OCI-LY1 (cell line): ENCODE measurements at regions not wholly inside any gene's neighbourhood (a gene's known extent, or its start where the extent isn't known, plus 50 kb on each side); places are given as distances from the start of the nearest gene placed in this dataset.

Experiments
- H2AFZ ChIP-seq: fragments of 200-600 bp; sonication (generic), shearing (Covaris generic); 2 replicates; pipeline ENCODE4 v1.6.0; 2014; ENCODE audit warnings: antibody characterized with exemption, mild to moderate bottlenecking, low read length
- H3F3A ChIP-seq: fragments of 200-600 bp; sonication (generic), shearing (Covaris generic); 2 replicates; pipeline ENCODE4 v1.6.0; 2014; ENCODE audit warnings: mild to moderate bottlenecking, antibody characterized with exemption, low read length, moderate library complexity; ENCODE audit not compliant: insufficient read depth
- H3K27ac ChIP-seq: fragments of 200-600 bp; sonication (generic); 2 replicates; pipeline ENCODE4 v1.5.1; 2014; ENCODE audit warnings: low read length, mixed run types, mild to moderate bottlenecking, low read depth; ENCODE audit not compliant: poor library complexity, severe bottlenecking
- H3K27me3 ChIP-seq: fragments of 200-600 bp; sonication (generic); 2 replicates; pipeline ENCODE4 v1.6.0; 2014; ENCODE audit warnings: antibody characterized with exemption, mild to moderate bottlenecking, low read length, moderate library complexity; ENCODE audit not compliant: insufficient read depth
- H3K36me3 ChIP-seq: fragments of 200-600 bp; sonication (generic); 2 replicates; pipeline ENCODE4 v1.6.1; 2014; ENCODE audit warnings: mild to moderate bottlenecking, antibody characterized with exemption, low read length, moderate library complexity, mixed read lengths; ENCODE audit not compliant: insufficient read depth
- H3K4me1 ChIP-seq: fragments of 200-600 bp; sonication (generic); 2 replicates; pipeline ENCODE4 v1.5.1; 2014; ENCODE audit warnings: mild to moderate bottlenecking, low read length, moderate library complexity; ENCODE audit not compliant: insufficient read depth, severe bottlenecking
- H3K4me2 ChIP-seq: fragments of 200-600 bp; sonication (generic), shearing (Covaris generic); 2 replicates; pipeline ENCODE4 v1.6.1; 2014; ENCODE audit warnings: low read length
- H3K4me3 ChIP-seq: fragments of 200-600 bp; sonication (generic); 2 replicates; pipeline ENCODE4 v1.5.1; 2014; ENCODE audit warnings: low read length, low read depth, mild to moderate bottlenecking, mixed read lengths; ENCODE audit not compliant: poor library complexity, severe bottlenecking
- H3K79me2 ChIP-seq: fragments of 200-600 bp; shearing (Covaris generic); 2 replicates; pipeline ENCODE4 v1.6.1; 2016; ENCODE audit warnings: mixed run types, low read length, mixed read lengths; ENCODE audit not compliant: insufficient read depth
- H3K9ac ChIP-seq: fragments of 200-600 bp; sonication (generic), shearing (Covaris generic); 2 replicates; pipeline ENCODE4 v1.6.1; 2014; ENCODE audit warnings: mild to moderate bottlenecking, low read length, mixed read lengths
- H3K9me2 ChIP-seq: fragments of 200-600 bp; sonication (generic), shearing (Covaris generic); 2 replicates; pipeline ENCODE4 v1.6.1; 2014; ENCODE audit warnings: low read depth, mild to moderate bottlenecking, low read length, mixed read lengths
- H3K9me3 ChIP-seq: fragments of 200-600 bp; shearing (Covaris generic); 2 replicates; pipeline ENCODE4 v1.6.1; 2014; ENCODE audit warnings: low read length, mixed read lengths
- H4K20me1 ChIP-seq: fragments of 200-600 bp; sonication (generic), shearing (Covaris generic); 2 replicates; pipeline ENCODE4 v1.6.0; 2016; ENCODE audit warnings: mild to moderate bottlenecking, low read length; ENCODE audit not compliant: insufficient read depth
- EZH2 ChIP-seq: fragments of 200-600 bp; sonication (generic), shearing (Covaris generic); IDR thresholded peaks from 2 replicates; pipeline ENCODE4 v1.8.0; 2017; ENCODE audit warnings: borderline replicate concordance, mixed run types, mild to moderate bottlenecking, antibody characterized with exemption, low read length, moderate library complexity, mixed read lengths
- TF ChIP-seq, protein P1 (sequence below): fragments of 200-600 bp; sonication (generic), shearing (Covaris generic); IDR thresholded peaks from 2 replicates; pipeline ENCODE4 v1.5.1; 2017; ENCODE audit warnings: mild to moderate bottlenecking, antibody characterized with exemption, low read length, moderate library complexity, mixed read lengths

DNA sequence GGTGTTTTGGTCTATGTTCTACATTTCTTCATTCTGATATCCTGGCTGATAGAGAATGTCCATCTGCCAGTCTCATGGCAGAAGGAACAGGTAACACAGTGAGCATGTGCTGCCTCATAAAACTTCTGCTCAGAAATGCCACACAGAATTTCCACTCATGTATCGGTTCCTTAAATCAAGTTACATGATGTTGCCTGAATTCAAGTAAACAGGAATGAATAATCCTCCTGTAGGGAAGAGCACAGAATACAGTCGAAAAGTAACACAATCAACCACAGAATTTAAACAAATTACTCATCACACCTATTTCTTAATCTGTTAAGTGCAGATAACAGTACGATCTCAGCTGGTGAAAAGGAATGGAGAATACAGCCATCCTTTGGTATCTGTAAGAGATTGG is 74.7 kb downstream of the FAM217A start:
- H3K9ac ChIP-seq = no peak overlapping the region
- 0 out of 2 replicates have a peak, but pooled peaks cover 4% of the 10 kb centered on the region for H3K79me2 ChIP-seq
- TF ChIP-seq EZH2 = no peak
- TF ChIP-seq, protein P1, sequence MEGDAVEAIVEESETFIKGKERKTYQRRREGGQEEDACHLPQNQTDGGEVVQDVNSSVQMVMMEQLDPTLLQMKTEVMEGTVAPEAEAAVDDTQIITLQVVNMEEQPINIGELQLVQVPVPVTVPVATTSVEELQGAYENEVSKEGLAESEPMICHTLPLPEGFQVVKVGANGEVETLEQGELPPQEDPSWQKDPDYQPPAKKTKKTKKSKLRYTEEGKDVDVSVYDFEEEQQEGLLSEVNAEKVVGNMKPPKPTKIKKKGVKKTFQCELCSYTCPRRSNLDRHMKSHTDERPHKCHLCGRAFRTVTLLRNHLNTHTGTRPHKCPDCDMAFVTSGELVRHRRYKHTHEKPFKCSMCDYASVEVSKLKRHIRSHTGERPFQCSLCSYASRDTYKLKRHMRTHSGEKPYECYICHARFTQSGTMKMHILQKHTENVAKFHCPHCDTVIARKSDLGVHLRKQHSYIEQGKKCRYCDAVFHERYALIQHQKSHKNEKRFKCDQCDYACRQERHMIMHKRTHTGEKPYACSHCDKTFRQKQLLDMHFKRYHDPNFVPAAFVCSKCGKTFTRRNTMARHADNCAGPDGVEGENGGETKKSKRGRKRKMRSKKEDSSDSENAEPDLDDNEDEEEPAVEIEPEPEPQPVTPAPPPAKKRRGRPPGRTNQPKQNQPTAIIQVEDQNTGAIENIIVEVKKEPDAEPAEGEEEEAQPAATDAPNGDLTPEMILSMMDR = no peak
- no peak overlapping the region for H3K4me3 ChIP-seq
- no peak overlapping the region for H3K27ac ChIP-seq
- H3K9me2 ChIP-seq = no peaks in the 10 kb centered on the region
- no peak overlapping the region for H2AFZ ChIP-seq
- no peaks in the 10 kb centered on the region for H3K27me3 ChIP-seq
- H3K4me1 ChIP-seq = no peaks in the 10 kb centered on the region
- no peak overlapping the region for H3K4me2 ChIP-seq
- H3K36me3 ChIP-seq = no peaks in the 10 kb centered on the region
- H4K20me1 ChIP-seq = no peaks in the 10 kb centered on the region
- H3F3A ChIP-seq = no peaks in the 10 kb centered on the region
- H3K9me3 ChIP-seq = no peaks in the 10 kb centered on the region

DNA sequence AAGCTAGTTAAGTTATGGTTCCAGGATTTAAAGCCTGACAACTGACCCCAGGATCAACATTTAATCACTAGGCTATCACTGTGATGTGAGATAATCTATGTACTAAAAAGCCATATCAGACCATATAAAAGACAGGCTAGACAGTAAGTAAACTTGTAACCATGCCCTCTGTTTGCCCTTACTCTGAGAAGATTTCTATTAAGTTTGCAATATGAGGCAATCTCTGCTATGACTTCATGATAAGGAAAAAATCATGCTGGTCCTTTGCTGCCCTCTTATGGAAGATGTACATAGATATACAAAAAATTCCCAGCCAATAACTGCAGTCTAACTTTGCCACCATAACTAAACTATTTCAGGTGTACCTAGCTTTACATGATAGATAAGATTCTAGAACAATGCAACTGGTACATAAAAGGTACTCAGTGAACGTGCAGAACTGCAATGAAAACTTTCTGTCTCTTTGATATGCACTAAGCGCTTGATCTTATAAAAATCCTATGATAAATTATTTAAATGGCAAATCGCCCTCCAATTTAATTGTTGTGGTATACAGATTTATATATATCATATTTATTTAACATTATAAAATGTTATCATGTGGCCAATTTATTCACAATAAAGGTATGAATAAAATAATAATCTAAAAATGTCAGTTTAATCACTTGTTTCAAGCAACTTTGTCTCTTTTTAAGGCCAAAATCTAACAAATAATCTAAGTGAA is 70.5 kb downstream of the FAM217A start:
- Histone ChIP-seq H3K27ac (no peak overlapping the region), H3K4me1 (peaks cover 9% of the 10 kb centered on the region), H3K9ac (no peak overlapping the region), H3K36me3 (peaks cover 18% of the 10 kb centered on the region), H3K4me2 (no peak overlapping the region), H3K79me2 (peaks cover 30% of the 10 kb centered on the region), H3F3A (no peaks in the 10 kb centered on the region), H3K9me2 (no peaks in the 10 kb centered on the region), H3K9me3 (peaks cover 2% of the 10 kb centered on the region; the same call in 1 of the 2 replicates), H2AFZ (no peak overlapping the region), H4K20me1 (no peaks in the 10 kb centered on the region), H3K27me3 (no peaks in the 10 kb centered on the region), H3K4me3 (no peak overlapping the region)
- TF ChIP-seq, protein P1 = peak; percentile 57
- no peak for TF ChIP-seq EZH2

DNA sequence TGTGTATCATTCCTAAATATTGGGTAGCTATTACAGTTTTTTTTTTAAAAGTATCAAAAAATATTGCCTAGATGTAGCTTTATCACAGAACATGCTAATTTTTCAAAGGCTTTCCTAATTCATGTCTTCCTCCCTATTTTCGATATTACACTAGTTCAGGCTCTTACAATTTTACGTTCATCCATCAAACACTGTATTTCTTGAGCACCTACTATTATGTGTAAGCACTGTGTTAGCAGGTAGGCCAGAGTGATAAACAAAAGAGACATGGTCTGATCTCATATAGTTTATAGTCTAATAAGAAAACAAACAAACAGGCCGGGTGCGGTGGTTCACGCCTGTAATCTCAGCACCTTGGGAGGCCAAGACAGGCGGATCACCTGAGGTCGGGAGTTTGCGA is 69.5 kb downstream of the FAM217A start:
- Histone ChIP-seq H3F3A (no peaks in the 10 kb centered on the region), H3K36me3 (peaks cover 28% of the 10 kb centered on the region), H3K4me1 (peaks cover 9% of the 10 kb centered on the region), H2AFZ (no peak overlapping the region), H3K27me3 (no peaks in the 10 kb centered on the region), H3K79me2 (peaks cover 40% of the 10 kb centered on the region), H3K9ac (no peak overlapping the region), H3K4me3 (no peak overlapping the region), H3K9me2 (no peaks in the 10 kb centered on the region), H4K20me1 (no peaks in the 10 kb centered on the region), H3K4me2 (no peak overlapping the region), H3K27ac (no peak overlapping the region), H3K9me3 (peaks cover 2% of the 10 kb centered on the region; the same call in 1 of the 2 replicates)
- TF ChIP-seq, protein P1 = no peak
